Left lung (tissue), 4 donors: ENCODE measurements at regions not wholly inside any gene's neighbourhood (a gene's known extent, or its start where the extent isn't known, plus 50 kb on each side); places are given as distances from the start of the nearest gene placed in this dataset.

Experiments
- ATAC-seq: fragments of 200-7000 bp; cut with Tn5 transposase; one replicate; pipeline ENCODE4 v1.9.1; 2020; ENCODE audit warnings: moderate library complexity
- DNase-seq, 4 donors: peaks; one replicate each; pipeline ENCODE4 v3.0.0-alpha.2; 2013 to 2020
- H3K27ac ChIP-seq, 2 donors: fragments of 200-600 bp; sonication (generic) in 1 of 2; one replicate each; pipeline versions ENCODE4 v1.5.0 to v1.8.0; 2020 to 2021
- H3K27me3 ChIP-seq, 2 donors: fragments of 200-600 bp; sonication (generic) in 1 of 2; one replicate each; pipeline versions ENCODE4 v1.5.0 to v1.8.0; 2020 to 2021
- H3K36me3 ChIP-seq, 2 donors: fragments of 200-600 bp; sonication (generic) in 1 of 2; one replicate each; pipeline versions ENCODE4 v1.5.0 to v1.8.0; 2020 to 2021
- H3K4me1 ChIP-seq, 2 donors: fragments of 200-600 bp; one replicate each; pipeline ENCODE4 v1.8.0; 2021
- H3K4me3 ChIP-seq, 2 donors: fragments of 200-600 bp; sonication (generic) in 1 of 2; one replicate each; pipeline versions ENCODE4 v1.5.0 to v1.8.0; 2020 to 2021; ENCODE audit warnings: mild to moderate bottlenecking in 1 of 2
- H3K9me3 ChIP-seq, 2 donors: fragments of 200-600 bp; sonication (generic) in 1 of 2; one replicate each; pipeline versions ENCODE4 v1.5.0 to v1.8.0; 2020 to 2021
- intact Hi-C, 2 donors: fragments of 100-400 bp; cut with DNase I; formaldehyde crosslinking; loops; one replicate each; pipeline versions ENCODE4 v1.11.2 to v1.14.2; 2022
- TF ChIP-seq, protein P1 (sequence below), 2 donors: fragments of 200-600 bp; sonication (generic) in 1 of 2; IDR thresholded peaks; one replicate each; pipeline versions ENCODE4 v1.5.0 to v1.8.0; 2021; ENCODE audit warnings: antibody characterized with exemption in 2 of 2
- donor health status: DM: no; HTN: yes; CAD: no.
- donor health status: DM: no; HTN: no; CAD: no.

GRCh38 chr4:128709268-128709667 is 100.2 kb upstream of the JADE1 start:
- Histone ChIP-seq H3K9me3 (no peaks in the 10 kb centered on the region), H3K4me3 (no peak overlapping the region), H3K27ac (no peak overlapping the region), H3K36me3 (no peaks in the 10 kb centered on the region), H3K4me1 (no peaks in the 10 kb centered on the region), H3K27me3 (no peaks in the 10 kb centered on the region)
- intact Hi-C loops: no loop called here
- ATAC-seq (no peak), DNase-seq (no peak)
- TF ChIP-seq, protein P1, sequence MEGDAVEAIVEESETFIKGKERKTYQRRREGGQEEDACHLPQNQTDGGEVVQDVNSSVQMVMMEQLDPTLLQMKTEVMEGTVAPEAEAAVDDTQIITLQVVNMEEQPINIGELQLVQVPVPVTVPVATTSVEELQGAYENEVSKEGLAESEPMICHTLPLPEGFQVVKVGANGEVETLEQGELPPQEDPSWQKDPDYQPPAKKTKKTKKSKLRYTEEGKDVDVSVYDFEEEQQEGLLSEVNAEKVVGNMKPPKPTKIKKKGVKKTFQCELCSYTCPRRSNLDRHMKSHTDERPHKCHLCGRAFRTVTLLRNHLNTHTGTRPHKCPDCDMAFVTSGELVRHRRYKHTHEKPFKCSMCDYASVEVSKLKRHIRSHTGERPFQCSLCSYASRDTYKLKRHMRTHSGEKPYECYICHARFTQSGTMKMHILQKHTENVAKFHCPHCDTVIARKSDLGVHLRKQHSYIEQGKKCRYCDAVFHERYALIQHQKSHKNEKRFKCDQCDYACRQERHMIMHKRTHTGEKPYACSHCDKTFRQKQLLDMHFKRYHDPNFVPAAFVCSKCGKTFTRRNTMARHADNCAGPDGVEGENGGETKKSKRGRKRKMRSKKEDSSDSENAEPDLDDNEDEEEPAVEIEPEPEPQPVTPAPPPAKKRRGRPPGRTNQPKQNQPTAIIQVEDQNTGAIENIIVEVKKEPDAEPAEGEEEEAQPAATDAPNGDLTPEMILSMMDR (IDR thresholded peaks at IDR 0.05): no peak

GRCh38 chr4:128707864-128708263 is 101.6 kb upstream of the JADE1 start:
- Histone ChIP-seq H3K36me3 (no peaks in the 10 kb centered on the region), H3K27me3 (no peaks in the 10 kb centered on the region), H3K27ac (no peak overlapping the region), H3K4me3 (no peak overlapping the region), H3K4me1 (no peaks in the 10 kb centered on the region), H3K9me3 (no peaks in the 10 kb centered on the region)
- TF ChIP-seq, protein P1 (IDR thresholded peaks at IDR 0.05): no peak
- no peak for ATAC-seq
- no peak for DNase-seq
- intact Hi-C loops: no loop called here

GRCh38 chr4:128703948-128704347 is 105.6 kb upstream of the JADE1 start:
- Histone ChIP-seq H3K9me3 (no peaks in the 10 kb centered on the region), H3K36me3 (no peaks in the 10 kb centered on the region), H3K4me3 (no peak overlapping the region), H3K27me3 (no peaks in the 10 kb centered on the region), H3K4me1 (no peaks in the 10 kb centered on the region), H3K27ac (no peak overlapping the region)
- ATAC-seq: no peak
- intact Hi-C loops: no loop called here
- no peak for DNase-seq
- TF ChIP-seq, protein P1 (IDR thresholded peaks at IDR 0.05): no peak

DNA sequence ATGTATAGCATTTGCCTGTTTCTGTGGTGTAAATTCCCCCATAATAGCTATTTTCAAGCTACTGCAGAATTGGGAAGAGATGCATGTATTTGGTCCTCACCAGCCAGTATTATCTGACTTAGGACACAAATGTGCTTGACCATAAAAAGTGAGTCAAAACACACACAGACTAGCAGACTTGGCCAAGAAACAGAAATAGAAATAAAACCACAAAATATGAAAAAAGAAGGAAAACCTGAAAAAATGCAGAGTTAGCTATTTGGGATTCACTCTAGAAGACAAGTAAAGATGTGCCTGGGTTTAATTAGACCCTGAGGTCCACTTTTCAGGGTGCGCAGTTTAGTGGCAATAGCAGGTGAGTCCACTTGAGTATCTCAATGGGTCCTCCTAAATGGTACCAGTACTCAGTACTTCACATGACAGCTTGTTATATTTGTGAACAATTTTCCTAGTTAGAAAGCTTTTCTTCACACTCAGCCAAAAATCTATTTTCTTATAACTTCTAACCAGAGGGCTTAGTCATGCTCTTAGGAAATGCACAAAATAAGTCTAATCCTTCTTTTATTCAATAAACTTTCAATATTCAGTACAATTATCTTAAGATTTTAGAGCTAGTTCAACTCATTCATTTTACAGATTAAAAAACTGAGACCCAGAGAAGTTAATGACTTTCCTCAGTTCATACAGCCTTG is 108.7 kb upstream of the JADE1 start:
- intact Hi-C loops: no loop called here
- no peak for DNase-seq
- no peak overlapping the region for H3K4me3 ChIP-seq
- ATAC-seq: peak; percentile 23
- H3K36me3 ChIP-seq: no peaks in the 10 kb centered on the region
- TF ChIP-seq, protein P1 (IDR thresholded peaks at IDR 0.05): no peak
- H3K9me3 ChIP-seq: no peaks in the 10 kb centered on the region
- no peaks in the 10 kb centered on the region for H3K27me3 ChIP-seq
- H3K4me1 ChIP-seq: no peaks in the 10 kb centered on the region
- H3K27ac ChIP-seq: no peak overlapping the region

- ATAC-seq (no peak), DNase-seq (no peak)
- no peaks in the 10 kb centered on the region for H3K27me3 ChIP-seq
- H3K27ac ChIP-seq: no peak overlapping the region
- TF ChIP-seq, protein P1 (IDR thresholded peaks at IDR 0.05): no peak
- H3K4me1 ChIP-seq: no peaks in the 10 kb centered on the region
- peaks cover 0 to 3% of the 10 kb centered on the region in 2 donors for H3K9me3 ChIP-seq
- no peak overlapping the region for H3K4me3 ChIP-seq
- intact Hi-C loops: no loop called here
- H3K36me3 ChIP-seq: no peaks in the 10 kb centered on the region
Measured at GRCh38 chr4:128698386-128698785, 111.1 kb upstream of the JADE1 start.
